CD4-positive, alpha-beta T cell (primary cell): ENCODE measurements at regions not wholly inside any gene's neighbourhood (a gene's known extent, or its start where the extent isn't known, plus 50 kb on each side); places are given as distances from the start of the nearest gene placed in this dataset.

Experiments used
- ATAC-seq: fragments of 200-7000 bp; cut with Tn5 transposase; one replicate; pipeline ENCODE4 v1.10.0; 2022; ENCODE audit warnings: mild to moderate bottlenecking; ENCODE audit not compliant: poor library complexity
- CTCF ChIA-PET: fragments of 350-600 bp; sonication (Branson Sonifier 250); formaldehyde crosslinking; loops from one replicate; lab custom pipeline; 2021; ENCODE audit warnings: antibody characterized with exemption, inconsistent platforms; lab: Charles Lee
- POLR2A ChIA-PET: fragments of 350-600 bp; sonication (Branson Sonifier 250); formaldehyde crosslinking; loops from one replicate; lab custom pipeline; 2021; ENCODE audit warnings: antibody characterized with exemption, inconsistent platforms; lab: Charles Lee
- DNase-seq, 14 experiments: peaks; one replicate each; pipeline ENCODE4 v3.0.0-alpha.2; 2013 to 2020; ENCODE audit warnings: mixed read lengths in 2 of 14
- H3K27ac ChIP-seq, 2 donors: one replicate each; pipeline versions ENCODE4 v1.5.1 to v1.7.0; 2013; ENCODE audit warnings: low read length in 2 of 2, low read depth in 1 of 2, mild to moderate bottlenecking in 1 of 2
- H3K27me3 ChIP-seq, 2 experiments: 1 replicate in 1 of 2; 2 replicates in 1 of 2; pipeline versions ENCODE4 v1.6.1 to v1.7.0; 2013; ENCODE audit warnings: low read length in 2 of 2, control low read depth in 1 of 2, mild to moderate bottlenecking in 1 of 2, moderate library complexity in 1 of 2; ENCODE audit not compliant: insufficient read depth in 2 of 2, control insufficient read depth in 1 of 2
- H3K36me3 ChIP-seq: one replicate; pipeline ENCODE4 v1.6.1; 2013; ENCODE audit warnings: low read length, control low read depth; ENCODE audit not compliant: insufficient read depth
- H3K4me1 ChIP-seq: one replicate; pipeline ENCODE4 v1.6.1; 2013; ENCODE audit warnings: low read length, control low read depth; ENCODE audit not compliant: insufficient read depth
- H3K4me3 ChIP-seq: one replicate; pipeline ENCODE4 v1.5.1; 2013; ENCODE audit warnings: mild to moderate bottlenecking, low read length, moderate library complexity
- H3K9me3 ChIP-seq, 2 experiments: 1 replicate in 1 of 2; 2 replicates in 1 of 2; pipeline versions ENCODE4 v1.6.1 to v1.7.0; 2013; ENCODE audit warnings: low read length in 2 of 2, mild to moderate bottlenecking in 2 of 2, control low read depth in 1 of 2, moderate library complexity in 1 of 2; ENCODE audit not compliant: control insufficient read depth in 1 of 2, insufficient read depth in 1 of 2
- H3K27ac Mint-ChIP-seq: one replicate; pipeline ENCODE4 v1.8.0; 2020; ENCODE audit warnings: mixed read lengths
- H3K27me3 Mint-ChIP-seq: one replicate; pipeline ENCODE4 v1.8.0; 2021; ENCODE audit warnings: mixed read lengths
- H3K36me3 Mint-ChIP-seq: one replicate; pipeline ENCODE4 v1.8.0; 2021; ENCODE audit warnings: low read depth, mixed read lengths
- H3K4me1 Mint-ChIP-seq: one replicate; pipeline ENCODE4 v1.8.0; 2021; ENCODE audit warnings: low read depth, mixed read lengths
- H3K4me3 Mint-ChIP-seq: one replicate; pipeline ENCODE4 v1.8.0; 2020; ENCODE audit warnings: mild to moderate bottlenecking, mixed read lengths
- H3K9me3 Mint-ChIP-seq: one replicate; pipeline ENCODE4 v1.8.0; 2020; ENCODE audit warnings: mixed read lengths
- intact Hi-C, 2 experiments: fragments of 100-400 bp; cut with DNase I in 1 of 2; cut with micrococcal nuclease in 1 of 2; formaldehyde crosslinking; loops; one replicate each; pipeline versions ENCODE4 v1.15.1 to v1.9.0; 2023 to 2025; cut with DNase I, micrococcal nuclease
- TF ChIP-seq, protein P1 (sequence below): fragments of 200-600 bp; IDR thresholded peaks from one replicate; pipeline ENCODE4 v1.8.0; 2022; ENCODE audit warnings: antibody characterized with exemption, mild to moderate bottlenecking

DNA sequence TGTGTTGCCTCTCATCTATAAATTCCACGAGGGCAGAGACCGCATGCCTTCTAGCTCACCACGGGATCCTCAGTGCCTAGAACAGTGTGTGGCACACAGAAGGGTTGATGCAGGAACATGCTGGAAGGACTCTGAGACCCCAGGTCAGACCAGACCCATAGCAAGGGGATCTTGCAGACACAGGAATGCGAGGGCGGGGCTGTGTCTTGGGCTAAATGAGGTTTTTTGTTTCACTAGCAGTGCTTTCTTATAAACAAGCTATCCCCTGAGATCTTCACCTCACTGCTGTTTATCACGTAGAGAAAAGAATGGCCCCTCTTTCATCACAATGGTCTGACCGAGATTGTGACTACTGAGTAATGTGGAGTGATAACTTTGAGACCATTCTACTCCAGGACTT lies 122.4 kb downstream of the IRX2 start:
- Mint-ChIP-seq H3K9me3 (peaks cover 4% of the 10 kb centered on the region), H3K36me3 (no peaks in the 10 kb centered on the region), H3K27ac (no peak overlapping the region), H3K27me3 (no peaks in the 10 kb centered on the region), H3K4me1 (no peaks in the 10 kb centered on the region), H3K4me3 (no peak overlapping the region)
- Histone ChIP-seq H3K36me3 (no peaks in the 10 kb centered on the region), H3K4me1 (no peaks in the 10 kb centered on the region), H3K9me3 (peaks cover 0 to 22% of the 10 kb centered on the region in 2 experiments), H3K4me3 (no peak overlapping the region), H3K27ac (no peak overlapping the region), H3K27me3 (peaks cover 0 to 2% of the 10 kb centered on the region in 2 experiments)
- intact Hi-C loops: no loop called here
- ATAC-seq: no peak
- CTCF ChIA-PET: no interaction called here
- POLR2A ChIA-PET: no interaction called here
- DNase-seq: no peak
- TF ChIP-seq, protein P1, sequence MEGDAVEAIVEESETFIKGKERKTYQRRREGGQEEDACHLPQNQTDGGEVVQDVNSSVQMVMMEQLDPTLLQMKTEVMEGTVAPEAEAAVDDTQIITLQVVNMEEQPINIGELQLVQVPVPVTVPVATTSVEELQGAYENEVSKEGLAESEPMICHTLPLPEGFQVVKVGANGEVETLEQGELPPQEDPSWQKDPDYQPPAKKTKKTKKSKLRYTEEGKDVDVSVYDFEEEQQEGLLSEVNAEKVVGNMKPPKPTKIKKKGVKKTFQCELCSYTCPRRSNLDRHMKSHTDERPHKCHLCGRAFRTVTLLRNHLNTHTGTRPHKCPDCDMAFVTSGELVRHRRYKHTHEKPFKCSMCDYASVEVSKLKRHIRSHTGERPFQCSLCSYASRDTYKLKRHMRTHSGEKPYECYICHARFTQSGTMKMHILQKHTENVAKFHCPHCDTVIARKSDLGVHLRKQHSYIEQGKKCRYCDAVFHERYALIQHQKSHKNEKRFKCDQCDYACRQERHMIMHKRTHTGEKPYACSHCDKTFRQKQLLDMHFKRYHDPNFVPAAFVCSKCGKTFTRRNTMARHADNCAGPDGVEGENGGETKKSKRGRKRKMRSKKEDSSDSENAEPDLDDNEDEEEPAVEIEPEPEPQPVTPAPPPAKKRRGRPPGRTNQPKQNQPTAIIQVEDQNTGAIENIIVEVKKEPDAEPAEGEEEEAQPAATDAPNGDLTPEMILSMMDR: no peak

DNA sequence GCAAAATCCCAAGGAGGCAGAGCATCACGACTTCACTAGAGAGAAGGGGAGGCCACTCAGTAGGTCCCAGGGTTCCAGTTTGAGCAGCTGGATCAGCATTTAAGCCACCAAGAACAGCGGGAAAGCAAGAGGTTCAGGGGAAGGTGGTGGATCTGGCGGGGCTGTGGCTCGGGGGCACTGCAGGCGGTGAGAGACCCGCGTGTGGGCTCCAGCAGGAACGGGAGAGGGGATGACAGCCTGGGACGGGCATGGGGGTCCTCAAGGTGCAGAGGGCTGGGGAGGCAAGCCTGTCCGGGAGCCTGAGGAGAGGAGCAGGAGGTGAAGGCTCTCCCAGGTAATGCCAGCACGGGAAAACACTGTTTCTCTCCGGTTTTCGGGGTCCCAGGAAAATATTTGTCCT lies 123.6 kb downstream of the IRX2 start:
- DNase-seq (no peak), ATAC-seq (no peak)
- Mint-ChIP-seq H3K4me3 (no peak overlapping the region), H3K27me3 (no peaks in the 10 kb centered on the region), H3K36me3 (no peaks in the 10 kb centered on the region), H3K27ac (no peak overlapping the region), H3K4me1 (no peaks in the 10 kb centered on the region), H3K9me3 (peaks cover 4% of the 10 kb centered on the region)
- intact Hi-C loops: no loop called here
- H3K9me3 ChIP-seq: peaks cover 0 to 14% of the 10 kb centered on the region in 2 experiments
- H3K27ac ChIP-seq: no peak overlapping the region
- CTCF ChIA-PET: no interaction called here
- TF ChIP-seq, protein P1: no peak
- peaks cover 0 to 2% of the 10 kb centered on the region in 2 experiments for H3K27me3 ChIP-seq
- H3K36me3 ChIP-seq: no peaks in the 10 kb centered on the region
- no peaks in the 10 kb centered on the region for H3K4me1 ChIP-seq
- no peak overlapping the region for H3K4me3 ChIP-seq
- POLR2A ChIA-PET: no interaction called here

DNA sequence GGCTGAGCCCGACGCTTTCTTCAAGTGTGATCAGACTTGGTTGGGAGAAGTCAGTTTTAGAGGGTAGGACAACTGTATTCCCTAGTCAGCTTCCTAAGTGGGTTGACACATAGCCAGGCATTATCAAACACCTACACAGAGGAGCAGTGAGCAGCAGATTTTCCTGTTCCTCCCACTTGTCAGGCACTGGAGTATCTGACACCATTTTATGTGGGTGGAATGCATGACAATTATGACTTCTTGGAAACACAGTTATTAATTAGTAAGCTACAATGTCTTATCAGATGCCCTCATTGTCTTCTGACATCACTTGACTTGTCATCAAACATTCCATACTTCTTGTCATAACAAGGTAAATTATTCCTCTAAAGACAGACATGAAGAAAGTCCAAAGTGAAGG lies 124.9 kb downstream of the IRX2 start:
- intact Hi-C loops: no loop called here
- H3K27ac Mint-ChIP-seq: no peak overlapping the region
- peaks cover 0 to 2% of the 10 kb centered on the region in 2 experiments for H3K27me3 ChIP-seq
- H3K4me1 Mint-ChIP-seq: no peaks in the 10 kb centered on the region
- POLR2A ChIA-PET: no interaction called here
- no peak overlapping the region for H3K4me3 Mint-ChIP-seq
- CTCF ChIA-PET: no interaction called here
- H3K36me3 ChIP-seq: no peaks in the 10 kb centered on the region
- TF ChIP-seq, protein P1: no peak
- peaks cover 0 to 14% of the 10 kb centered on the region in 2 experiments for H3K9me3 ChIP-seq
- DNase-seq (no peak), ATAC-seq (no peak)
- no peak overlapping the region for H3K4me3 ChIP-seq
- no peaks in the 10 kb centered on the region for H3K36me3 Mint-ChIP-seq
- H3K27me3 Mint-ChIP-seq: no peaks in the 10 kb centered on the region
- no peak overlapping the region for H3K27ac ChIP-seq
- H3K4me1 ChIP-seq: no peaks in the 10 kb centered on the region
- H3K9me3 Mint-ChIP-seq: peaks cover 4% of the 10 kb centered on the region
